CD4-positive, alpha-beta T cell treated with Interleukin-17A for 4 hours (primary cell): ENCODE measurements at regions not wholly inside any gene's neighbourhood (a gene's known extent, or its start where the extent isn't known, plus 50 kb on each side); places are given as distances from the start of the nearest gene placed in this dataset.
"Not testable (repeated sequence)": the region's sequence is repeated elsewhere in the genome, so short reads cannot be mapped to it uniquely, and the experiment has no call there.

Source experiments
- DNase-seq: peaks from one replicate; pipeline ENCODE4 v3.0.0-alpha.2; 2020; ENCODE audit warnings: mixed read lengths

GRCh38 chr13:64740493-64740892, 2489.6 kb downstream of the PCDH9 start:
- DNase-seq = no peak

GRCh38 chr13:64725492-64725891, 2504.6 kb downstream of the PCDH9 start:
- DNase-seq = no peak

- no peak for DNase-seq
These were observed 2506.4 kb downstream of the PCDH9 start for GRCh38 chr13:64723724-64724123.

GRCh38 chr13:64718116-64718515, 2512.0 kb downstream of the PCDH9 start:
- no peak for DNase-seq

- no peak for DNase-seq
These were observed 2513.2 kb downstream of the PCDH9 start for GRCh38 chr13:64716936-64717335.

GRCh38 chr13:64709079-64709478, 2521.1 kb downstream of the PCDH9 start:
- no peak for DNase-seq

GRCh38 chr13:64704121-64704649, 2526.0 kb downstream of the PCDH9 start:
- no peak for DNase-seq

GRCh38 chr13:64697226-64697625, 2532.9 kb downstream of the PCDH9 start:
- no peak for DNase-seq

GRCh38 chr13:64688893-64689677, 2541.1 kb downstream of the PCDH9 start:
- no peak for DNase-seq

- DNase-seq = not testable (repeated sequence)
These were observed 2543.6 kb downstream of the PCDH9 start for GRCh38 chr13:64686536-64686935.

- no peak for DNase-seq
These were observed 2545.3 kb downstream of the PCDH9 start for GRCh38 chr13:64684685-64685431.

GRCh38 chr13:64684108-64684507, 2546.0 kb downstream of the PCDH9 start:
- DNase-seq = no peak

- DNase-seq = no peak
These were observed 2549.4 kb downstream of the PCDH9 start for GRCh38 chr13:64680739-64681138.

GRCh38 chr13:64675255-64675892, 2554.8 kb downstream of the PCDH9 start:
- DNase-seq = no peak

- DNase-seq = no peak
These were observed 2556.0 kb downstream of the PCDH9 start for GRCh38 chr13:64674126-64674525.

- no peak for DNase-seq
These were observed 2557.4 kb downstream of the PCDH9 start for GRCh38 chr13:64672751-64673150.

GRCh38 chr13:64662887-64663593, 2567.1 kb downstream of the PCDH9 start:
- DNase-seq = no peak

GRCh38 chr13:64648293-64648692, 2581.8 kb downstream of the PCDH9 start:
- no peak for DNase-seq

GRCh38 chr13:64643066-64643465, 2587.1 kb downstream of the PCDH9 start:
- no peak for DNase-seq

- no peak for DNase-seq
These were observed 2590.1 kb downstream of the PCDH9 start for GRCh38 chr13:64640002-64640401.

GRCh38 chr13:64639206-64639605, 2590.9 kb downstream of the PCDH9 start:
- DNase-seq = no peak

- no peak for DNase-seq
These were observed 2596.2 kb downstream of the PCDH9 start for GRCh38 chr13:64633948-64634347.

- DNase-seq = no peak
These were observed 2602.5 kb downstream of the PCDH9 start for GRCh38 chr13:64627654-64628053.
